GM21390 (cell line): ENCODE measurements at regions not wholly inside any gene's neighbourhood (a gene's known extent, or its start where the extent isn't known, plus 50 kb on each side); places are given as distances from the start of the nearest gene placed in this dataset.
A peak's percentile ranks its signal among the peaks of the same experiment; 100 is the strongest.

ENCODE experiments used
- ATAC-seq: cut with Tn5 transposase; IDR thresholded peaks from one replicate; pipeline ENCODE4 v1.9.1; 2021; ENCODE audit not compliant: unreplicated experiment

DNA sequence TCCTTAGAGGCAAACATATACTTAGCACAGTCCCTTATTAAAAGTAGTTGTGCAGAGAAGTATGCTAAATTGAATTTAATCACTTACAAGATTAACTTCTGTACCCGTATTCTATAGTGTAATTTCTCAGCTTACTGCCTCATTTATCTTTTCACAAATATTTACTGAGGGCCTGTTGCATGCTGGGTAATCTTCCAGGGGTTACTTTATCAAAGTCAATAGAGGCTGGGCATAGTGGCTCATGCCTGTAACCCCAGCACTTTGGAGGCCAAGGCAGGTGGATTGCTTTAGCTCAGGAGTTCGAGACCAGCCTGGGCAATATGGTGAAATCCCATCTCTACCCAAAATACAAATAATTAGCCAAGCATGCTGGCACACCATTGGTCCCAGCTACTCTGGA lies 111.7 kb upstream of the RAB27B start:
- no peak for ATAC-seq

DNA sequence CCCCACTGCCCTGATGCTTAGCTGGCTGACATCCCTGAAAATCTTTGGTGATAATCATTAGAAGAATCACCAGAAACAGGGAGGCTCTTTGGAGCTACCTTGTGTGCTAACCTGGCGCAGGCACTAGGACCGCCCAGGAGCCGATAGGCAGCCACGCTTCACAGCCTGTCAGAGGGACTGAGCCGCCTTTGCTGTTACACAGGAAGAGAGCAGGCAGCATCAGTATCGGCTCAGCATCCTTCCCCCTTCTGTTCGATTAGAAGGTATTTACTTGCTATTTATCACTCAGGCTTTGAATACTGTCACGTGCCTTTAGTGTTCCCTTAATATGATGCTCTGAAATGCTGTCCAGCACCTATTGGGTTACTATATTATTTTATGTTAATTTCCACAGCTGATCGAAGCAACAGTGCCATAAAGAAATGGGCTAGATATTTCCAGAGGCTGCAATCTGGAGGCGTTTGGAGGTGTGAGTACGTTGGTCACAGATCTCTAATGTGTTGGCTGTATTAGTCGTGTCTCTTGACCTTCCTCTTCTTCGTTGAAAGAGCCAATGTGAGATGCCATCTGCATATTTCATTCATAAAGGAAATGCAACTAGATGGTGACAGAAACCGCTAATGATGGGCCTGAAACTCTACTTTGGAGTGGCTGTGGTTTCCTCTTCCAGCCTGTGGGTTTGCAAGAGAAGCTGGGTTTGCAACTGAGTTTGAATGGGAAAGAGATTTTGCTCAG lies 110.4 kb upstream of the RAB27B start:
- peak; percentile 82 for ATAC-seq

DNA sequence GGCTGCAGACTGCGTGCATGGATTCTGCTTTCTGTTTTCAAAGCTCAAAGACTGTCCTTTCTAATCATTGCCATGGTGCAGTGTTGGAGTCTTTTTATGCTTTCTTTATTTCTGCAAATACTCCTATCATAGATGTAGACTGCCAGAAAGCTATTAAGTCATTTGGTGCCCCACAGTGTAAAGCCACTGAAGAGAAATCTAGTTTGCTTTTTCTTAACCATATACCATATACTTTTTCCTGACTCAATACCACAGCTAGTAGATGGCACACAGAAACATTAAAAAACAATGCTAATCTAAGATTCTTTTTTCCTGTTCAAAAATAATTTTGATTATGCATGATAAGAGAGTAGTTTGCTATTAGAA lies 109.9 kb upstream of the RAB27B start:
- no peak for ATAC-seq

DNA sequence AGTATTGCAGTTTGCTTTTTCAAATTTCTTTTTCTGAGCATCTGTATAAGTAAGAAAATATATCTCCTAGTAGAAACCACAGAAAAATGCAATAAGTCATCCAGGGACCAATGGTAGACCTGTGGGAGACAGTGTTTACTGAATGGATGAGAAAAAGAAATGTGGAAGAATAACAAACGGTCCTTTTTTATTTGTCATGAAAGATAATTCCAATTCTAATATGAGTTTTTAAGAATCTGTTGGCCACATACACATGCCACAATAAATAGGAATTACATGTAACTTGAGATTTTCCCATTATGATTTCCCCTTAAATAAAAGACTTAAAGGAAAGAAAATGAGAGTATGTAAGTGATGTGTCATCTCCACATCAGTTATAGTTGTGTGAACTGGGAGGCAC lies 107.7 kb upstream of the RAB27B start:
- ATAC-seq = no peak

DNA sequence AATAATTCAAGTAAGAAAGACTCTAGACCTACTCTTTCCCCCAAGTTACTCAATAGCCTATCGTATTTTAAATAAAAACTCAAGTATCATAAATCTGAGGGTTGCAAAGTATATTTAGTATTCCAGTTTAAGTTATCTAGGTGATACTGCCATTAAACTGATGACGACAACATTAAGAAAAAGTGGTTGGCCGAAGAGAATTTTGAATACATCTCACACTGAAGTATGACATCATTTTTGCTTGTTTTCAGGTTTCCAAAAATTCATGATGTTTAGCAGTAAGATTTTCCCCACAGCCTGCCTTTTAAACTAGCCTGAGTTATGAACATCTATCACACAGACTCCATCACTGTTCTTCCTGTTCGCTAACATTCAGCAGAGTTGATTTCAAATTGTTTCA lies 102.1 kb upstream of the RAB27B start:
- ATAC-seq = no peak

DNA sequence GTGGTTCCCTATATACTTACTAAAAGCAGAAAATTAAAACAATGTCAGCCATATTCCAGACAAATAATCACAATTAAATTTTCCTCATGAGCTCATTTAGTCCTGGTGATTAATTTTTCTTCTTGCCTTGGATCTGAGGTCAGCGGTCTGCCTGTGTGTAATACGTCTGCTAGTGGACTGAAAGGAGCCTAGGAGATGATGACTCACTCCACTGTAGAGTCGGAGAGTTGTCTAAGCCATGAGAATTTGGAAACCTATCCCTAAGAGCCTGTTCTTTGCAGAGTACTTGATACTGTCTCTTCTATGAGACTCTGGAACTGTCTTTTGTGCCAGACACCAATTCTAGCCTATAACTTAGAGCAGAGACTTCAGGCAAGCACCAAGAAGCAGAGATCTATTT lies 94.2 kb upstream of the RAB27B start:
- no peak for ATAC-seq

DNA sequence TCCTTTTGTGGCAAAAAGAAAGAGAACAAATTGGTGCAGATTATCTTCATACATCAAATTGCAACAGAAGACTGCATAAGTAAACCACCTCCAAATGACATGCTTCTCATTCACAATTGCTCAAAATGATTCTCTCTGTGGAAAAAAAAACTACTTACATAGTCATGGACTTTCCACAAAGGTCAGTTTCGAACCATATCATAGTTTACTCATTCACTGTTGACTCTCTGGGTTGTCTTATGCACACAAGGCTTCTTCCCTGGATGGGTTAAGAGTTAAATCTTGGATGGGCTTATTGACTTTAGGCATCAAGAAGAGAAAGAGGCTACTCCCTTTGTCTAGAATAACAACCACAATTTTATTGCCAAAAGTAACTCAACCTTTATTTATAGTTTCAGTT lies 91.3 kb upstream of the RAB27B start:
- ATAC-seq = no peak

DNA sequence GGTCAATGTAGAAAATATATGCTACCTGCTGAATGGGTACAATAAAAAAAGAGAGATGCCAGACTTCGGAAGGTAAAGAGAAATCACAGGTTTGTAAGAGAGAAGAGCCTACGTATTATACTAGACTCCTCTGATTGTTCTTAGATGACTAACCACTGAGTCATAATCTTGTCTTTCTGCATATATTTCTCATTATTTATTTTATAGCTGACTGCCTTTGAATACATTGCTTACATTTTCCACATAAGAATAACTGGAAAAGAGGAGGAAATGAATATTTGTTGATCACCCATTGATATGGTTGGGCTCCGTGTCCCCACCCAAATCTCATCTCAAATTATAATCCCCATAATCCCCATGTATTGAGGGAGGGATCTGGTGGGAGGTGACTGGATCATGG lies 90.3 kb upstream of the RAB27B start:
- no peak for ATAC-seq

DNA sequence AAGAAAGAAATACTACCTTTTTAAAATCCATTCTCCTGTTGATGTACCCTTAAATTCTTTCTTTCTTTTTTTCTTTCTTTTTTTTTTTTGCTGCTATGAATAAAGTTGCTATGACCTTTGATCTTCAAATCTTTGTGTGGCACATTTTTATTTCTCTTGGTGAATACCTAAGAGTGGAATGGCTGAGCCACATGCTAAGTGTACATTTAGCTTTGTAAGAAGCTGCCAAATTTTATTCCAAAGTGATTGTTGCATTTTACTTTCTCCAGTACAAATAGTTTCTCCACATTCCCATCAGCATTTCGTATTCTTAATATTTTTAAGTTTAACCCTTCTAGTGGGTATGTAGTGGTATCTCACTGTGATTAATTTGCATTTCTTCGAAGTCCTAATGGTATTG lies 88.8 kb upstream of the RAB27B start:
- no peak for ATAC-seq

DNA sequence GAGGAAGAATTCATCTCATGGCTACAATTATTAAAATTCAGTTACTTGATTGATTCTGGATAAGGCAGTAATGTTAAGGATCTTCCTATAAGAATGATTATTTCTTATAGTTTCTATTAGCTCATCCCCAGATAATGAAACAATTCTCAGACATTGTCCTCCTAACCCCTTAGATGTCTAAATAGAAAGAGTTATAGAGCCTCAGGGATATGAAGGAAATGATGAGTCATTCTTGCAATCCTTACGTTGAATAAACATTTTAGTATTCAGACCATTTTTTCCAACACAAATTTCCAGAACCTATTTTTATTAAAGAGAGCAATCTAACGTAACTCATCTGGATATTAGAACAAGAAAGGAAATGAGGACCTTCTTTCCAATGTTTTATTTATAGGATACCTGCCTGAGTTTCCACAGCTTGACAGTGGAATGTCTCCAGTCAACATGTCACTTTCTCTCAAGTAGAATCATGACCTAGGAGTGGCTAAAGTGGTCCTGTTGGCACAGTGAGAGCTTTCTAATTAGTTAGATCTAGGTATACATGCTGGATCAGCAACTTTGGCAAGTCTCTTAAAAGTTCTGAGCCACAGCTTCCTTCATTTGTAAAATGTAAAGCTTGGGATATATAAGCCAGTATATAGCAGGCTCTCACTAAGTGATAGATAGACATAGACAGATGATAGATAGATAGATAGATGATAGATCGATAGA lies 88.0 kb upstream of the RAB27B start:
- ATAC-seq = no peak

DNA sequence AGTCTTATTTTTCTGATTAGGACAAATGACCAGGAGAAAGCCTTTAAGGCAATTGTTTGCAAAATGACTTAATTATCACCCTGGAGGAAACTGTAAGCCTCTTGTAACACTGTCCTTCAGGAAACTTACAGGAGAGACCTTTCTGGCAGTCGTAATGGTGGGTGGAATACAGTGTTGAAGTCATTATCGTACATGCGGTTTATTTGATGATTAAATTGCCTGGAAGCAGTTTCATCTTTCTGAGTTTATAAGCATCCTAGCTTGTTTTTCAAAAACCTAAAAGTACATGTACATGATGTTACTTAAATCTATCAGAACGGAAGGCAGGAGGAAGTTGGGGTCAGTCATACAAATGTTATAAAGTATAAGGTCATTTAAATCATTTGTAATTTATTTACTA lies 86.2 kb upstream of the RAB27B start:
- ATAC-seq = no peak

DNA sequence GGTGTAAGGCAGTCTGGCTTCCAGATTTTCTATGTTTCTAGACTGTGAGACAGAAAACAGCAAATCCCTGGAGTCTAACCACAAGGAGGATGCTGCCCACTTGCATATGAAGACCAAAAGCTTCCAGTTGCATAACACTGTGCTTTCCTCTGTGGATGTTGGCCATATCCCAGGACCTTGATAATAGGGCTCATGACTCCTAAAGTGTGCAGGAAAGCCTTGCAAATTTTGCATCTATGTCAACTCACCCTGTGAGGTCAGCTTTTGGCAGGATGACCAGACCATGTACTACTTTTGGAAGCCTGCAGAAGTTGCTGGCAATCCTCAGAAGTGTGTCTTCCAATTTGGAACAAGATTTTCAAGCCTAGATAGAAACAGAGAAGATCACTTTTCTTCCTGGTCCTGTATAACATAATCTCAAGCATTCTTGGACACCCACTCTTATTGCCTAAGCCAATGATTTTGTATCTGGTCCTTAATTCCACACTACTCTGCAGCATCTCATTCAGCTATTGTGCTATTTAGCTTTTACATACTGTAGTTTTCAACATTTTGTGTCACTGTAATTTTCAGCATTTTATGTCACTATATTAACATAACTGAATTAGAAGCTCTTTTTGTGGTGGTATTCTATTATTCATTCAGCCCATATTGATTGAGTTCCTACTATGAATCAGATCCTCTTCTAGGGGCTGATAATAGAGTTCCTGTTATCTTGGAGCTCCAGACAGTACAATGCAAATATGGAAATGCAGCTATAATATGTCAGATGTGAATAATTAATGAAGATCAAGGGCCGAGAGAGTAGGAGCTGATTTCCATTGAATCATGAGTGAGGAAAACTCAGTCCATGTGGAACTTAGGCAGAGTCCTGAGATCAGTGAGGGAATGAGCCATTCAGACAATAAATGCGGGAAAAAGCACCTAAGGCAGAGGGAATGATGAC lies 85.3 kb upstream of the RAB27B start:
- no peak for ATAC-seq

DNA sequence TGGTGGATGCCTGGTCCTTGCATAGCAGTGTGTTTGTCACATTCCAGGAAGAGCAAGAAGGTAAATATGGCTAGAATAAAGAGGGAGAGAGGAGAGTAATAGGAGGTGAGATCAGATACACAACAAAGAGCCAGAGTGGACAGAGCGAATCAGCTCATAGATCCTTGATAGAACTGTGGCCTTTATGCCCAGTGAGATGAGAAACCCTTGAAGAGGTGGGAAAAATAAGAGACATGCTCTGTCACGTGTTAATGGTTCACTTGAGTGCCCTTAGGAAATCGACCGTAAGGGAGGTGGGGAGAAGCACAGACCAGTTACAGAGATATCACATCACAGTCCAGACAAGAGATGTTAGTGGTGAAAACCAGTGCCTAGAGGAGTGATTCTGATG lies 84.7 kb upstream of the RAB27B start:
- ATAC-seq = no peak

DNA sequence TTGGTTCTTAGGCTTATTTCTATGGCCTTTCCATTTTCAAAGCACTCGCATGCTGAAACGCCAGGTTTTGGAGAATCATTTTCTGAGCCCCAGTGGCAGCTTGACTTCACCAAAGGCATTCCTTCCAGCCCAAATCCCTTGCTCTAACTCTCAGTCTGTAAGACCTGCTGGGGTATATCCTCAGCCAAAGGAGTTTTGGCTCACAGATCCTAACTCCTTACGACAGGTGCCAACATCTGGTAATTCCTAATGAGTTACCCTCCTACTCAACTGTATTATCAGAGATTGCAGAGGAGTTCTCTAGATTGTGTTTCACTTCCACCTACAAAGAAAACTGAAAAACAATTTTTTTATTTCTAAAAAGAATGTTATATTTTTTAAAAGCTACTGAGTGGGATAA lies 79.0 kb upstream of the RAB27B start:
- ATAC-seq = no peak

DNA sequence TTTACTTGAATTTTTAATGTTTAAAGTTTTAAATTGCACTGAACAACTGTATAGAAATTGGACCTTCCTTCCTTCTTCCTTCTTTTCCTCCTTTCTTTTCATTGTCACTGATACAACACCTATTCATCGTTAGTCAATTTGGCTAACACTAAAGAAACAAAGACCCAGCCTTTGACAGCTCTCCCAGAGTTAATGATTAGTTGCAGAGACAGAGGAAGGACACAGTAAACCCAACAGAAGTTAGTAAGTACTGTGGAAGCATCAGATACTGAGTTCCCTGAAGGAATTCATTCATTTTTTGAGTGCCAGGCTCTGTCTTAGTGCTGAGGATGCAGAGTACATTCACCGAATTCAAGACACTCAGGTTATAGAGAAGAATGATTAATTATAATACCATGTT lies 77.9 kb upstream of the RAB27B start:
- no peak for ATAC-seq

DNA sequence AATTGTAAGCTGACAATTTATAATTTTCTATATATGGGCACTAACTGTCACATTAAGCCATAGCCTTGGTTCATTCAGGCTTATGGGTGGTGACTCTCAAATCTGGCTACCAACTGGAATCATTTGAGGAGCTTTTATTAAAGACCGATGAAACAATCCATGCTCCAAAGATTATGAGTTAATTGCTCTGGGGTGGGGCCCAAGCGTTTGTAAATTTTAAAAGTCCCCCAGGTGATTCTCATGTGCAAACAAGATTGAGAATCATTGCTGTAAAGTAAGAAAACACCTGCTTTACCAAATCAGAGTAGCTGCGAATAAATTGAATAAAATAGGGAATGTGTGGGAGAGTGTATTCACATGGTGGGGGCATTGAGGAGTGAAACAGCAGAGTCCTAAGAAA lies 76.1 kb upstream of the RAB27B start:
- ATAC-seq = no peak

DNA sequence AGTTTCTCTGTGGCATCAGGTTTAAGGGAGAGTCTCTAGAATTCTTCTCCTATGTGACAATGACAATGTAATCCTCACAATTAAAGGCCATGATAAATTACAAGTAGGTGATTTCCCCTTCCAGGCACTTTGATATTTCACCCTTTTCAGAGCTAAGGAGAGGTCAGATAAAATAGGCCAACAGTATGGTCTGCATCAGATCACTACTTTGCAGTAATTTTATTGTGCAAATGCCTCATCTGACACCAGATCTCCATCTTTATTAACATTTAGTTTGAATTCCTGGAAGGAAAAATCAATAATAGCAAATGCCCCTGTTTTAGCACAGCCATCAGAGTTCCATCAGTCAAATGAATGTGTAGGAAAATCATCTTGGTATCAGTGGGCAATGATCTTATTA lies 72.8 kb upstream of the RAB27B start:
- ATAC-seq = no peak

DNA sequence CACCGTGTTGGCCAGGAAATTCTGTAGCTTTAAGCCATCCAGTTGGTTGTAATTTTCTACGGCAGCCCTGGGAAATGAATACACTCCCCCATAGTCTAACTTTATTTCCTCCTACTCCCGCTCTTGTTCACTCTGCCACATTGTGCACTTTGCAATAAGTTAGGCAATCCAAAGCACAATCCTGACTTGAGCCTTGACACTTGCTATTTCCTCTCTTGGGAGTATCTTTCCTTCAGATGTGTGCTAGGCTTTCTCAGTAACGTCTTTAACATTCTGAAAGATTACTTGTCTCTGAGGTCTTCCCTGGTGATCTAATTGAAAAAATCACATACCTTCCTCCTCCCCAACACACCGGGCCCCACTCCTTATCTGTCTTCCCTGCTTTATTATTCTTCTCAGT lies 65.9 kb upstream of the RAB27B start:
- no peak for ATAC-seq

DNA sequence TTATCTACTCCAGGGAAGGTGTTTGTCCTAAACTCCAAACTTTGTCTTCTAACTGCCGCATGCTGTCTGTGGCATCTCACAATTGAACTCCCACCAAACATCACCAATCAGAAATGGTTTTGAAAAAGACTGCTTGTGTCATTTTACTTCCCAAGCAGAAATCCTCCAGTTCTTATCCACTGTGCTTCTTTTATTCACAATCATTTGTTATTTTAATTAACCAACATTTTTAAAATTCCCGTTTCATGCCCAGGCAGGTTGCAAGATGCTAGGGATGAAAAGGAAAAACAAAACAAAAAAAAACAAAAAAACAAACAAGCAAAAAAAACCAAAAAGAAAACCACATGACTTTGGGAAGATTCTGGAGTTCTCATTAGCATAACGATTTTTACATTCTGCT lies 63.5 kb upstream of the RAB27B start:
- ATAC-seq = no peak

DNA sequence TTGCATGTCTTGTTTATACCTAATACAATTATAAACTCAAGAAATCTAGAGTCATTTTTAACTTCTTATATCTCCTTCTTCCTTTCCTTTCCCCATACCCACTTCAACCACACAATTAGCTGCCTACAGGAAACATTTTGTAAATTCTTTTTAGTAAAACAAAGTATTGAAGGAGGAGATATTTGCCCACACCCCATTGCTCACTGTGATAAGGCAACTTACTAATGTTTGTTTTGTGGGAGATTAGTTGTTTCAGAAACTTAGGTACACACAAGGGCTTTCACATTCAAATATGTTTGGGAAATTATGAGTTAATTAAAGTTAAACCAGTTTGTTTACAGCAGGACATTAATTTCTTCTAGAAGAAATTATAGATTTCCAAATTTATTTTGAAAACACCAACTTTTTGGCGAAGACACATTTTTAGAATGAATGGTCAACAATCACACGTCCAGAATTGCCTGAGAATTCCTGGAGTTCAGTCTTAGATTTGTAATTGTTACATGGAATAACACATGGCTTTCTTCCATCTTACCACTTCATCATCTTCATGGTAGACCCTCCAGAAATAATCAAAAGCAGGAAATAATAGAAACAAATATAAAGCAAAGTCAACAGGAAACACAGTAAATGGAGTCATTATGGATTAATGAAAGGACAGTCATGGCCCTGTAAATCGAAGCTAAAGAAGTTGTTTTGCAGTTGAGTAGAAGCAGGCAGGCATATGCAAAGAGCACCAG lies 62.5 kb upstream of the RAB27B start:
- ATAC-seq = no peak

DNA sequence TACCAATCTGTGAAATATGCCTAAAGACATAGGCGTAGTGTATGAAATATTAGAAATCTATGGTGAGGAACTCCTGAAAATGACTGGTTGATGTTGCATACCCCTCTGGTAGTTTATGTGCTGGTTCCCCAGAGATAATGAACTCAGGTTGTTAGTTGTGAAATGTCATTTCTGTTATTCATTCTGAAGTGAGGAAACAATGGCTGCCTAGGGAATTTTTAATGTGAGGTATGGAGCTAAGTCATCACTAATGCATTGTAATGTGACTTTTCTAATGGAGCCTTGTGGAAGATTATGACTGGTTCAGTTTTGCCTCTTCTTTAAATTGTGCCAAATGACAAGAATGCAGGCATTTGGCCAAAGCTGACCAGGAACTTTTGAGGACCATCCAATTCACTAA lies 61.6 kb upstream of the RAB27B start:
- no peak for ATAC-seq
